HG03469 (cell line): ENCODE measurements at regions not wholly inside any gene's neighbourhood (a gene's known extent, or its start where the extent isn't known, plus 50 kb on each side); places are given as distances from the start of the nearest gene placed in this dataset.
"Not testable (repeated sequence)": the region's sequence is repeated elsewhere in the genome, so short reads cannot be mapped to it uniquely, and the experiment has no call there.

Experiments used
- ATAC-seq: cut with Tn5 transposase; IDR thresholded peaks from one replicate; pipeline ENCODE4 v1.9.1; 2021; ENCODE audit warnings: mild to moderate bottlenecking, moderate library complexity, moderate number of reproducible peaks; ENCODE audit not compliant: unreplicated experiment

DNA sequence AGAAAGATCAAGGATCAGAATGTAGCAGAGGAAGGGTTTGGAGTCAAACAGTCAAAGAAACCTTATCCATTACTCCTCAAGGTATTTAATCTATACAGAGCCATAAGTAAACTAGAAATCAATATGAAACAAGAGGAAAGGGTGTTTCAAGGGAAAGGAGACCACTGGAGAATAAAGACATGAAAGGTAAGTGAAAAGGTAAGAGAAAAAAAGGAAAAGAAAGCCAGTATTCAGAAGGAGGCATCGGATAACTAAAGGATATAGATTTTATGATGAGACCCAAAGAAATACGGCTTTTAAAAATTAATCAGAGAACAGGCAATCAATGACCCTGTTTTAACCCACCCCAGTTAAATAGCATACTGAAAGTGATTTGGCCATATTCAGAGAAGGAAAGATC lies 438.7 kb upstream of the MIR17HG start:
- no peak for ATAC-seq

DNA sequence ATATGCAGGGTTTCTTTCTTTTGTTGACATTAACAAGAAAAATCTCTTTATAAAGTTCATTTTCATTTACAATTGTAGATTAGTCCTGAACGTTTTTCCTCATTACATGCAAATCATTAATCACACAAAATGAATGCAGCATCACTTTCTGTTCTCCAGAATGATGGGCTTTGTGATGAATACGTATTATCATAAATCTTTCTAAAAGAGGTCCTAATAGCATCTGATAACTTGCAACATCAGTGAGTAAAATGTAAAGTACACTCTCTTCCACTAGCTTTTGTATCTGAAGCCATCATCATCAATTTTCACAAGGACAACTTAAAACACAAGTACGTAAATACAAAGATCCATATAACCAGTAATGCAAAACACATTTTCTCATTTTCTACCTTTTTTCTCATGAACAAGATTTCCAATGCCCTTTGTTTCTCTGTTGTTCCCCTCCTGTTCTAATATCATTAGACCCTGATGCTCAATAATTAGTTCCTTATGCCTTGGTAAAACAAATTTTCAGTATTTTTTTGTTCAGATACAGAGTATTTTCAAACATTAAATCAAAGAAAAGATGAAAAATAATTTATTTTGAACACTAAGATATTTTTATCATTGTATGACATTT lies 437.4 kb upstream of the MIR17HG start:
- ATAC-seq, result no peak

DNA sequence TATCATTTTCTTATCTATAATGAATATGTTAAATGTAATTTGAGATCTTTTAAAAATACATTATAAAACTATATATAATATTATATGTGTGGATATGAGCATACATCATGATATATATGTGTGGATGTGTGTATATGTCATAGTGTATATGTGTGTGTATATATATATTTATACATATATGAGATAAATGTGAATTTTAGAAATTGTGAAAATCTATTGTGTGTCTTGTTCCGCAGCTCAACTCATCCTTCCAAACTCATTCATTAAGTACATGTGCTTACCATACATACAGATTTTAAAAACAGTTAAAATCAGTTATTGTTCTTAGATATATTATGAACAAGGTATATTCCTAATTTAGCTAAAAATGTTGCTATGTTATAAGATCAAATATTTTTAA lies 435.2 kb upstream of the MIR17HG start:
- no peak for ATAC-seq

DNA sequence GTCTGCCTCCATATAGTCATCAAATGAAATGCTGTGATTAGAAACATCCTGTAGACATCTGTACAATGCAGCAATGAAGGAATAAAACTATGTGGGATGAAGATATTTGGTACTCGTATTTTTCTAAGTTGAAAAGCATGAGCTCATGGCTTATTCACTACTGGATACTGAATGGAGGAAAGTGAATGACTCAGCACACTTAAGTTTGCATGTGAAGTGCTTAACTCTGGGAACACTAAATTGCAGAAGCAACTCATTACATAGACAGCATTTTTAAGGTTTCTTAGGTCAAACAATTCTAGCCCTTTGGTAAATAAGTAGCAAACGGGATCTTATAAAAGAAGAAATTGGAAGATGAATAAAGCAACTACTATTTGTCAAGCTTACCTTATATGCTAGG lies 429.0 kb upstream of the MIR17HG start:
- no peak for ATAC-seq

DNA sequence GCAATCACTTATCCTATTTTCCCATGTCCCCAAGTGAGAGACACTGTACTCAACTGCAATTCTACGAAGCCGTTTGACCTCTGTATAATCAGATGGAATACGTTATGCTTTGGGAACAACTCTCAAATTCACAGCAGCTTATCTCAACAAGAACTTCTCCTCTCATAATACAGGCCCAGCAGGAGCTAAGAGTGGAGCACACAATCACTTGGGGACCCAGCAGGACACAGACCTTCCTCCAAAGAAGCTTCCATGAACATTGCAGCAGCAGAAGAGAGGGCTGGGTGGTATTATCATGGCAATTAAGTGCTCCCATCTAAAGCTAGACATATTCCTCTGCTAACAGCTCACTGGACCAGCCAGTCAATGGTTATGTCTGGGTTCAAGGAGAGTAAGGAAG lies 428.3 kb upstream of the MIR17HG start:
- no peak for ATAC-seq

DNA sequence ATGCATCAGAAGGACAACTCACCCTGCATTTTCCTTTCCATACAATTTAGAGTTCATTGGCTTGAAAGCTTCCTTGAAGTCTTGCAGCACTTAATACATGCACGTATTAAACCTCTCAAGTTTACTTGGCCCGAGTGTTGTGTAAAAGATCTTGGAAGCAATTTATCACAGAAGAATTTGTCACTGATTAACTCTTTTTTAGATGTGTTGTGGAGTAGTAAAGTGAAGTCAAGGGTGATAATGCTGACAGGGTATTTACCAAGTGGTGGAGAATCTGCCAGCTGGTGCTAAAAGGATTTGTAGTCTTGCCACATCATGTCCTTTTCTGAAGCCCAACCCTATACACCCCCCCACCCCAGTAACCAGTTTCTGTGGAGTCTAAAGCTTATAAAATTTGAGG lies 421.0 kb upstream of the MIR17HG start:
- ATAC-seq, result no peak

DNA sequence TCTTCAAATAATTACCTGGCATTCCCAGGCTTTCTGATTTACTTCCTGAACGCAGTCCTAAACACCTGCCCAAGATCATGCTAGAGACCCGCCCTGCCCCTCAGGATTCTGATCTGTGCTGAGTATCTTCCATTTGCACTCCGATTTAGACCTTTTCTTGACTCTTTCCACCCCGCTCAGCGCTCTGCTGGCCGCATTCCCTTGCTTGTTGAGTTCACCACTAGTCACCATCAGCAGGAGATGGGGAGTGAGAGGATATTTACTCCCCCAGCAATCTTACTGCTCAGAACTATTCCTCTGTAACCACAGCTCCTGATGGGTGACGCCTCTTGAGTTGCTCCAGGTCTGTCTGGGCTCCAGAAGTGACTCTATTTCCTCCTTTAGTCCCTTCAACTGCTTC lies 419.4 kb upstream of the MIR17HG start:
- no peak for ATAC-seq

DNA sequence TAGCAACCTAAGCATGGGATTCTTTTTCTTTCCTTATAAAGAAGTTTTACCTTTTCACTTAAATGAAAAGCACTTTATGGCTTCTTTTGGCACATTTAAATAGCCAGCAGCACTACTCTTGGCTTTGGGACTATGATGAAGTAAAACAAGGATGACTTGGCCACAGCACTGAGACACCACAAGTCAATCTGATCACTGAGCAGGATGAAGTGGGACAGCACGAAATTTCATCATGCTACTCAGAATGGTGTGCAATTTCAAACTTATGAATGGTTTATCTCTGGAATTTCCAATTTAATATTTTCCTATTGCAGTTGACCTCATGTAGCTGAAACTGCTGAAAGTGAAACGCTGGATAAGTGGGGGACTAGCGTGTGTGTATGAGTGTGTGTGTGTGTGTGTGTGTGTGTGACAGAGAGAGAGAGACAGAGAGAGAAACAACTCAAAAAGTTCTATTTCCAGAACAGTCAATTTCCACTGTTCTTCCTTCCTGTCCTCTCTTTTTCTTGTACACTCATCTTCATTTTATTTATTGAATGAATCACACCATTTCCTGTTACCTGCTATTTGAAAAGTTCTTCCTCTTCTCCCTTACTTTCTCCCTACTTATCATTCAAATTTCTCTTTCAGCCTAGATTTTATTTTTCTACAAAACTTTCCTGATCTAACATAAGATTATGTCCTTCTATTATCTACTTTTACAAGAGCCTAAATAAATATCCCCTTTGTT lies 414.2 kb upstream of the MIR17HG start:
- no peak for ATAC-seq

DNA sequence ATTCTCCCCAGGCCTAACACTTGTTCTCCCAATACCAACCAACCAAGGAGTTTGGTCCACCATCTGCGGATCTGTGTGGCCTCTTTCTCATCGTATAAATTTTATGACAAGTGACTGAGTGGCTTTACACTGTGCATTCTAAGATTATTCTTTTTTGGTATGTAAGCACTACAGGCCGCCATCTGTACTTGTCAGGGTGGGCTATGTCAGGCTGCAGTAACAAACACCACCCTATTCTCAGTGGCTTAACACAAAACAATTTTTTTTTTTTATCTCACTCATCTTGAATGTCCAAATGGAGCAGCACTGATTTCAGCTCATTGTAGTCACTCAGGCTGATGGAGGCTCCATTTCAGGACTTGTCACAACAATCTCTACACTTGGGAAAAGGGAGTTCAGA lies 412.7 kb upstream of the MIR17HG start:
- no peak for ATAC-seq

DNA sequence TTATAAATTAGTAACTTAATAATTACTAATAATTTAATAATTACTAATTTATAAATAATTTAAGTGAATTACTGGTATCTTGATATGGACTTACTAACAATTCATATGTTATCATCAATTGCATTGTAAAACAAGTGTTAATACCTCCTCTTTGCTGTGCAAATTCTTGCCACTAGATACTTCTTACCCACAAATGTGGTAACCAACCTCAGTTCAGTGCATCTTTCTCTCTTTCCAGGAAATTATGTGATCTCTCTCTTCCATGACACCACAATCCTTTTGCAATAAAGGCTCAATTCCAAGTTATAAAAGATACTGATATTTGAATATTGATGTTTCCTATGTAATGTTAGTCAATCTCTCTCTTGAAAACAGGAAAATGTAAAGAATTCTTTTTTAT lies 408.6 kb upstream of the MIR17HG start:
- ATAC-seq, result no peak

DNA sequence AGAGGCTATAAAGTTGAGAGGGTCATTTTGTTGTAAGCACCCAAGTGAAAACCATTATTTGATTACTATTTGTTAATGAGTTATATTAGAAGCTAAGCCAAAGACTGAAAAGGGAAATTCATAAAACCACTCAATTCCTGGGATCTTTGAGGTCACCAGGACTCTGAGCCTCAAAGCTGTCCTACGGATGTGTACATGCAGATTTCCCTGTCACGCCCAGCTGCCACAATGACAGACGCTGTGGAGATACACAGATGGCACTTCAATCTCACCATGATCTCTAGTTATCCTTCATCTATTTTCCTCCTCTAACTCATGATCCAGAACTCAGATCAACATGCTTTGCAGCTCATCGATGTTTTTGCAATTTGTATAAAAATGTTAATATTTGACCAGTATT lies 403.5 kb upstream of the MIR17HG start:
- no peak for ATAC-seq

DNA sequence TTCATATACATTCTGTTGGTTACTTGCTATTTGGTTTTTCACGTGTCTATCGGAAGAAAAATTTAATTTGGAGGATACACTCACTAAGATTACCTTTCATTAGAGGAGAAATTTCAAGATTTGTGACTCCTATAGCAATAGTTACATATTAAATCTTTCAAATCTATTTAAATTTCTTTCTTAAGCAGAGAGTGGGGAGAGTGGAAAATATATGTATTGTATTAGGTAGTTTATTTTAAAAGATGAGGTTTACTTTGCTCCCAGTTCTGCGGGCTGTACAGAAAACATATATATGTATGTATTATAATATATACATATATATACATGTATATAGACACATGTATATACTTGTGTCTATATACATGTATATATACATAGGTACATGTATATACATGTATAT lies 402.3 kb upstream of the MIR17HG start:
- ATAC-seq, result not testable (repeated sequence)

DNA sequence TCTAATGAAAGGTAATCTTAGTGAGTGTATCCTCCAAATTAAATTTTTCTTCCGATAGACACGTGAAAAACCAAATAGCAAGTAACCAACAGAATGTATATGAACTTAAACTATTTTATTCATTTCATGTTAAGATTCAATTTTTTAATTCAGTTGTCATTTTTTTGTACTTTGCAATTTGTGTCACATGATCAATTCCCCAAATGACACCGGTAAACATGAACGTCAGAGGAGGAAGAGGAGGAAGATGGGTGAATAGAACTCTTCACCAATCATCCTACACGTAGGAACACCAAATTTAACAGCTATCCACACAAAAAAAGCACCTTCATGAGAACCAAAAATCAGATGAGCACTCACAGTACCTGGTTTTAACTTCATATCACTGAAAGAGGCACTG lies 401.4 kb upstream of the MIR17HG start:
- not testable (repeated sequence) for ATAC-seq

DNA sequence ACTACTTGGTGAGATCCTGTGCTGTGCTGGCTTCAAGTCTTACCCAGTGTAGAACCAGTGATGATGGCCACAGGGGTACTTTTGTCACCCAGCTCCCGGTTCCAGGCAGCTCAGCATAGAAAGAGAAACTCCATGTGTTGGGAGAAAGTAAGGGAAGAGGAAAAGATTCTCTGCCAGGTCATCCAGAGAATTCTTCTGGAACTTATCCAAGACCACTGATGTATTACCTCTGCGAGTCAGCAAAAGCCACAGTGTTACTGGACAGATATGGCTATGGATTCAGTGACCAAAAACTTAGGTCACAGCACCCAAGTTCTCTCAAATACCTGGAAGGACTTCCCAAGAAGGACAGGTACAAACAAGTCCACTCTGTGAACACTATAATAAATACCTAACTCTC lies 399.5 kb upstream of the MIR17HG start:
- no peak for ATAC-seq

DNA sequence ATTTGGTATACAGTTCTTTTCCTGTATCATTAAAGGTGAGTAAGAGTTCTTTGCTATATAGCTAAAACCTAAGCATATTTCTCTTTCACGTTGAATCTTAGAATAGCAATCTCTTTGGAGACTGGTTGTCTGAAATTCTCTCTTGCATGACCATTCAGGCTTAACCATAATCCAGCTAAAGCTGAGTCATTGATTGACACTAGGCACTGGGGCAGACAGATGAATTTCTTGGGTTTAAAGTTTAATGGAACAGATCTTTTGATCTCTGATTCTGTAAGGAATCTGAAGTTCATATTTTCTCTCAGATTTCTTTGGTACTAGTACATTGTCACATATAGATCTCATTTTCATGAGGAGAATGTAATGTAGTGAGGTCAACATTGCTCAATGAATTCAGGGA lies 397.3 kb upstream of the MIR17HG start:
- no peak for ATAC-seq

DNA sequence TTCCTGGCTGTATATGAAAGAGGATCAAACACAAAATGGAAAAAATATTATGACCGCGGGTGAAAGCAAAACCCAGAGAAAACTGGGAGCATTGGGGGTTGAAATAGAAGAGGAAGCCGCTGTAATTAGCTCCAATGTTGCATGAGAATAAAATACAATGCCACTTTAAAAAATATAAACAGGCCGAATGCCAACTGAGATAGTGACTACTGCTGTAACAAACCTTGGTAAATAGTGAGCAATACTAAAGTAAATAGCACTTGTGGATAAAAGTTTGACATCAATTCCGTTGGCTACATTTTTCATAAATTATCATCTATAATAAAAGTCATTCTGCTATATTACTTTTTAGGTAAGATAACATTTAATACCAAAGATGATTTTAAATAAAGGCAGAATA lies 395.8 kb upstream of the MIR17HG start:
- ATAC-seq, result no peak

DNA sequence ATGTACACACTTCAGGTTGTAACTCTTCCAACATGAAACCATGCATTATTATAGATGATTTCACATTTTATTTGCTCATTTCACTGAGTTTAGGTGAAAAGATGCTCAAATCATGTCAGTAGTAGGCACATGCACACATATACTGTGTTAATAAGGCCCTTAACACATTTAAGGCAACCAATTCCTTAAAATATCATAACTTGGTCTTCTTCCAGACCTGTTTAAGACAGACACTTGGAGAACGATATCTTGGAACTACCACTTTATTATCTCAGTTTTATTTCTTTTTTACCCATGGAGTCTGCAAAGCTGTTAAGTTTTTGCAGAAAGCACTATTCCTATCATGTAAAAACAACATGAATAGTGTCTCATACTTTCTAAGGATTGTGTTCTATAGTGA lies 395.2 kb upstream of the MIR17HG start:
- ATAC-seq, result no peak

DNA sequence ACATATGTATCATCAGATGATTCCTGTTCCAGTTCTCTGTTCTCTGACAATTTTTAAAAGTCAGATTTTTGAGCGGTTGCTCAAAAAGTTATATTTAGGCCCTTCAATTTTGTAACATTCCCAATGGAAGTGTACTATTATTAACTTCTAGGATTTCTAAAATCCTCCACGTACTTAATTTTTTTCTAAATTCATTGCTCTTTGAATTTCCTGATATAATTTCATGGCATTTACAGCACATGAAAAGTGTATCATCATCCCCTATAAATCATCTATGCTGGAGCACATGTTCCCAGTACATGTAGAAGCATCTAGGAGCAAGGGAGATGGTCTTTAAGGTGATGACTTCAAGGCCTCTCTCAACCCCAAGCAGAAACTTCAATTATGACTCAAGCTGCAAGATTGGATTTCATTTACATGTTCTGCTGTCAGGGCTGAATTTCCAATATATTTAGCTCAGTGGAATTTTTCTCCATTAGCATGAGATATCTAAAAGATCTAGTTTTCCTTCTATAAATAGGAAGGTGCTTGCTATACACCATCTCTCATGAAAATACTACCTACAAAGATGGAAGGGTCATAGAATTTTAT lies 392.8 kb upstream of the MIR17HG start:
- no peak for ATAC-seq

DNA sequence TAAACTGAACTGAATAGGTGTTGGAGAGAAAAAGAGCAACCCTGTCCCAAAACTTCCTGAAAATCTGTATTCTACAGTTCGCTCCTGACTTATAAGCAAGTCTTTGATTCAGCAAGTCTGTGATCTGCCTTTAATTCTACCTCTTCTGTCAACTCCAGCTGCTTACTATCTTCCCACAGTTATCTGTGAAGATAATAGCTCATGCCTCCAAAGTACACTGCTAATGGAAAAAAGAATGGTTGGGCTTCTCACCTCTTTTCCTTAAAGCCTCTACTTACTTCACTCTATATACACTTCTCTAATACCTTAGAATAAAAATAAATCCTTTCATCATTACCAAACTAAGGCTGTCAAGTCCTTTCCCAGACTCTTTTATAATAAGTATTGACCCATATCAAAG lies 391.5 kb upstream of the MIR17HG start:
- no peak for ATAC-seq

DNA sequence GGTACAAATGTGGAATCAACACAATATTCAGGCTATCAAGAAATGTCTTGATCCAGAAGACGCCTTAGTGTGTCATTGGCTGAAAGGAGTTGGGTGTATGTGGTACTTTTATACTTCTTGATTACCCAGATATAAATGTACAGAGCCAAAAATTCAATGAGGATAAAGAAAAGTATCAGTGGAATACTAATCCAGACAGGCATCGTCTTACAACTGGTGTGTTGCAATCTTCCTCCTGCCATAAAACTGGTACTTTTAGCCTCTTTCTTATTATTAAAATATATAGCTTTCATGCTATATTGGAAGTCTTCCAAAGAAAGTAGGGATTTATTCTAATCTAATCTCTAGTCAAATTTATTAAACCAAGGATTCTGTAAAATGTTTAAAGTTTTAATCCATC lies 388.6 kb upstream of the MIR17HG start:
- no peak for ATAC-seq

DNA sequence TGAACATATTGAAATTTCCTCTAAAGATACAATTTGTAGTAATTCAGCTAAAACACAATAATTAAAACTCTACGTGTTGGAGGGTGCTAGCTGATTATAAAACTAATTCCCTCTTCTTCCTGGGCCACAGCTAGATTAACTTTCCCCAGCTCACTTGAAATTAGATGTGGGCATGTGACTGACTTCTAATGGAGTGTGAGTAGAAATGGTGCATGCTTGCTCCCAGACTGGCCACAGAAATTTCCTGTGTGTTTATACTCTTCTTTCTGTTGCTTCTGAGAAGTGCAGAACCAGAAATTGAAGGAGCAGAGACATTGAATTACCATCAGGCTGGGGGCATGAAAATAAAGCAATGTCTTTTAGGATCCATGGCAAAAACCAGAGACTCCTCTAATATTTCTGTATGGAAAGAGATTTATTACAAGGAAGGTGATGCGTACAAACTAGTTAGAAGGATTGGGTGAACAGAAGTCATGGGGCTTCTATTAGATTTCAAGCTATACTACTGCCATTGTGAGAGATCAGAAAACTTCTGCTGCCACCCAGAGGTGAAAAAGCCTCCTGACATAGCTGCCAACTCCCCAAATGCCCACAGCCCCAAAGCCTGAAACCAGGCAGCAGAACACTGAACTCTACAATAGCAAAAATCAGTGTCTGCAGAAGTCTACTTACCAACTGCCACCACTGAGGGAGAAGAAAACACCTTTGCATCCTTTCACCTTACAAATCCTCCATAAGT lies 379.2 kb upstream of the MIR17HG start:
- no peak for ATAC-seq
